Stimulated activated CD8-positive, alpha-beta memory T cell treated with anti-CD3 and anti-CD28 coated beads, Interleukin-12 subunit alpha, Interleukin-12 subunit beta, amount 100 ng/mL, for 24 hours (primary cell): ENCODE measurements at regions not wholly inside any gene's neighbourhood (a gene's known extent, or its start where the extent isn't known, plus 50 kb on each side); places are given as distances from the start of the nearest gene placed in this dataset.
"Not testable (repeated sequence)": the region's sequence is repeated elsewhere in the genome, so short reads cannot be mapped to it uniquely, and the experiment has no call there.

Experiments
- DNase-seq: peaks from one replicate; pipeline ENCODE4 v3.0.0-alpha.2; 2020; ENCODE audit errors: extremely low read depth

DNA sequence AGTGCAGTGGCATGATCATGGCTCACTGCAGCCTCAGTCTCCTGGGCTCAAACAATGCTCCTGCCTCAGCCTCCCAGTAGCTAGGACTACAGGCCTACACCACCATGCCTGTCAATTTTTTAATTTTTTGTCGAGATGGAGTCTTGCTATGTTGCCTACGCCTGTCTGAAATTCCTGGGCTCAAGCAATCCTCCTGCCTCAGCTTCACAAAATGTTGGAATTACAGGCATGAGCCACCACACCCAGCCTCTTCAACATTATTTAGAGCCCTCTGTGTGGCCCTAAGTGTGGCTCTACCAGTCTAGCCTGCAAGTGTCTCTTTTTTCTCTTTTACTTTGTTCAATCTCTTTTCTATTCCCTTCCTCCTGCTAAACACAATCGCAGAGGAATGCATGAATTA lies 154.4 kb upstream of the EPB41L4A start:
- DNase-seq, result no peak

DNA sequence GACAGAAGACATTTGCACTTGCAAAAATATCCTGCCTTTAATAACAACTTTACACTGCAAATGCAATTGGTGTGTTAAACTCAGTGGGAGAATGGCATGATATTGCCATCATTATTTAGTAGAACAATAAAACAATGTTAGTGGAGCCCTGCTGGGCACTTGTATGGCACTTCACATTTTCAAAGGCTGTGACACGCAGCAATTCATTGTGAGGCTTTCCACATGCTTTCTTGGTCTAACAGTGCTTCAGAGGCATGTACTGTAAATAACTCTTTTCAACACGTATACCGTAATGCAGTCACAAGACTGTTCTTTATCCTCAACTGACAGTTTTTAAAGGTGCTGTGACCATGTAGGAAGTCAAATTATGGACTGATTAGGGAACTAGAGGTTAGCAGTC lies 155.5 kb upstream of the EPB41L4A start:
- DNase-seq, result no peak

DNA sequence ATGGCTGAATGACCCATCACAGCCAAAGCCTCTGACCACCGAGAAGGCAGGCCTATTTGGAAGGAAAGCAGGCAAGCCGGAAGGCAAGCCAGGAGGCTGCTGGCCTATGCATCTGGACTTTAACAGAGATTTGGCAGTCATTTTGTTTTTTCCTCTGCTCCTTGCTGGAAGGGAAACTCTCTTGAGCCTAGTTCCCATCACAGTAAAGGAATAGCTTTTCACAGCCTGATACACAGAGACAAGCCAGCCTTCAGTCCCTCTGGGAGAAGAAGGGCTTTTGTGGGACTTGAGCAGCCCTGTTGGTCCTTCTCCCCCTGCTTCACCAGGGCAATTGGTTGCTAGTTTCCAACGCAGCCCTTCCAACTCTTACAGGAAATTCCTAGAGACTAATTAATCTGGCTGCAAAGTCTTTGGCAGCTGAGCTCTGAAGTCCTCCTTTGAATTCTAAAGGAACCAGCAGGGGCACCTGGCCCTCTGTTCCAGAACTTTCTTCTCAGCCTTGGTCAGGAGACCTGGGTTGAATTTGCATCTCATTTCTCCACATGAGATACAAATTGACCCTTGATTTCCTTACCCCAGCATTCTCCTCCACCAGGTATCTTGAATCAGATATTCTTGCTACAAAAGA lies 157.3 kb upstream of the EPB41L4A start:
- no peak for DNase-seq

DNA sequence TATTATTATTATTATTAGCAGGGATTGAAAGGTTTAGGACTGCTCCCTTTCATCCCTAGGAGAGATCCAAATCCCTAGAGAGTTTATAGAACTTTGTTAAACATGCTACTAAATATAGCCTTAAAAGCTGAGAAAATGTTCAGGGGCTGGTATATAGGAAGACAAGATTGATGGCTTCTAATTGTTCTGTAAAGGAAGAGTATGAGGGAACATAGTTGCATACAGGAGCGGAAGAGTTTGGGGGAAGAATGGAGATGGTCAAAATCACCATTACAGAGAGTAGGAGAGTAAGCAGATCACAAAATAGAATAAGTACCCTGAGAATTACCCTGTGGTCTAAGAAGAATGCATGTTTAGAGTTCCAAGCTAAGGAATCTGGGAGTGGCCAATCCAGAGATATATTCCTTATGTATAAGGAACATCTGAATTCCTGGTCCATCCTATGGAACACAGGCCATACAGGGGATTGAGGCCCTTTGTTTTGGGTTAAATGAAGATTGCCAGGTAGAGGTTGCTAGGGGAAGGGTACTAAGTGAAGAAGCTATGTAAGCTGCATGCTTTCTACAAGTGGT lies 158.0 kb upstream of the APC start:
- DNase-seq, result no peak

DNA sequence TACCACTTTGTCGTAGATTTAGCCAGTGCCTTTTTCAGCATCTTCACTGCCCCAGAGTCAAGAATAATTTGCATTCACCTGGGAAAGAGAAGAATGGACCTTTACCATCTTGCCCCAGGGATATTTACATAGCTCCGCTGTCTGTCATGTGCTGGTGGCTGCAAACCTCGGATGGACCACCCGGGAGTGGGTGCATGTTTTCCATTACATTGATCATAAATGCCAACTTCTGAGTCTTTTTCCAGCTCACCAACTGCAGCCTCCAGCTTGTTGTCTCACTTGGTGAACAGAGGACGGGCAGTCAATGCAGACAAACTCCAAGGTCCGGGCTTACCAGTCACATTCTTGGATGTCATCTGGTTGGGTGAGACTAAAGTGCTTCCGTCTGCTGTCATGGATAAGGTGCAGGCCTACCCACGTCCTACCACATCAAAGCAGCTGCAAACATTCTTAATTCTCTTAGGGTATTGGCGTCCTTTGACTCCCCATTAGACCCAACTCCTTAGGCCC lies 155.8 kb upstream of the APC start:
- no peak for DNase-seq

DNA sequence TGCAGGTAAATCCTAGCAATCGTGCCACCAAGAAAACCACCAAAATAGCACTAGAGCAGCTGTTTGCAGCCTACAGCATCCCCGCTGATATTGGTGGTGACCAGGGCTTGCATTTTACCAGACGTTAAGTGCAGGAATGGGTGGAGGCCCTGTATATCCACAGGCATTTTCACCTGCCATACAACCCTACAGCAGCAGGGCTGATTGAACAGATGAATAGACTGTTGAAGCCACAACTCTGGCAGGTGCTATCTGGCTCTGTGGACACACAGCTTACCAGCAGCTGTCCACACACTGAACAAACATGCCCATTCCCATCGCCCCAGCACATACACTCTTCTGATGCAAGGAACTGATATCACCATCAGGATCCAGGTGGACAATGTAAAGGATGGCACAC lies 154.5 kb upstream of the APC start:
- no peak for DNase-seq

DNA sequence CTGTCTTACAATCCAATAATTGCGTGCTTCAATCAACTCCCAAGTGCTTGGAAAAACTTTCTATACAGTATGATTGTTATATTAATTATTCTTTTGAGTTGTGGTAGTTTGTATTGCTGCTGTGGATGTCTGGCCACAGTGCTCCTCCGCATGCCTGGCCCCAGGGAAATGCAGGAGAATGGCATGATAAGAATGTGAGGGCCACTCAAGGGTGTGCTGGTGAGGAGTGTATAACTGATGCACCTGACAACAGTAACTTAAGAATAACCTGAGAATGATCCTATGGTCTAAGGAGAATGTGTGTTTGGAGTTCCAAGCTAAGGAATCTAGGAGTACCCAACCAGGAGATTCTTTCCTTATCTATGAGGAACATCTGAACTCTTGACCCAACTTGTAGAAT lies 152.9 kb upstream of the APC start:
- no peak for DNase-seq

DNA sequence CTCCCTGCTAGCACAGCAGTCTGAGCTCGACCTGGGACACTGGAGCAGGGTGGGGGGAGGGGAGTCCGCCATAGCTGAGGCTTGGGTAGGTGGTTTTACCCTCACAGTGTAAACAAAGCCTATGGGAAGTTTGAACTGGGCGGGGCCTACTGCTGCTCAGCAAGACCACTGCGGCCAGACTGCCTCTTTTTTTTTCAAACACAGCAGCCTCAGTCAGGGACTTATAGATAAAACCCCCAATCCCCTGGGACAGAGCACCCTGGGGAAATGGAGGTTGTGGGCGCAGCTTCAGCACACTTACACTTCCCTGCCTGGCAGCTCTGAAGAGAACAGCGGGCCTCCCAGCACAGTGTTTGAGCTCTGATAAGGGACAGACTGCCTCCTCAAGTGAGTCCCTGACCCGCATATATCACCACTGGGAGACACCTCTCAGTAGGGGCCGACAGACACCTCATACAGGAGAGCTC lies 151.1 kb upstream of the APC start:
- DNase-seq, result no peak

DNA sequence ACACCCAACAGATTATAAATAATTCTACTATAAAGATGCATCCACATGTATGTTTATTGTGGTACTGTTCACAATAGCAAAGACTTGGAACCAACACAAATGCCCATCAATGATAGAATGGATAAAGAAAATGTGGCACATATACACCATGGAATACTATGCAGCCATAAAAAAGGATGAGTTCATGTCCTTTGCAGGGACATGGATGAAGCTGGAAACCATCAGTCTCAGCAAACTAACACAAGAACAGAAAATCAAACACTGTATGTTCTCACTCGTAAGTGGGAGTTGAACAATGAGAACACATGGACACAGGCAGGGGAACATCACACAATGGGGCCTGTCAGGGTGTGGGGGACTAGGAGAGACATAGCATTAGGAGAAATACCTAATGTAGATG lies 146.8 kb upstream of the APC start:
- not testable (repeated sequence) for DNase-seq

DNA sequence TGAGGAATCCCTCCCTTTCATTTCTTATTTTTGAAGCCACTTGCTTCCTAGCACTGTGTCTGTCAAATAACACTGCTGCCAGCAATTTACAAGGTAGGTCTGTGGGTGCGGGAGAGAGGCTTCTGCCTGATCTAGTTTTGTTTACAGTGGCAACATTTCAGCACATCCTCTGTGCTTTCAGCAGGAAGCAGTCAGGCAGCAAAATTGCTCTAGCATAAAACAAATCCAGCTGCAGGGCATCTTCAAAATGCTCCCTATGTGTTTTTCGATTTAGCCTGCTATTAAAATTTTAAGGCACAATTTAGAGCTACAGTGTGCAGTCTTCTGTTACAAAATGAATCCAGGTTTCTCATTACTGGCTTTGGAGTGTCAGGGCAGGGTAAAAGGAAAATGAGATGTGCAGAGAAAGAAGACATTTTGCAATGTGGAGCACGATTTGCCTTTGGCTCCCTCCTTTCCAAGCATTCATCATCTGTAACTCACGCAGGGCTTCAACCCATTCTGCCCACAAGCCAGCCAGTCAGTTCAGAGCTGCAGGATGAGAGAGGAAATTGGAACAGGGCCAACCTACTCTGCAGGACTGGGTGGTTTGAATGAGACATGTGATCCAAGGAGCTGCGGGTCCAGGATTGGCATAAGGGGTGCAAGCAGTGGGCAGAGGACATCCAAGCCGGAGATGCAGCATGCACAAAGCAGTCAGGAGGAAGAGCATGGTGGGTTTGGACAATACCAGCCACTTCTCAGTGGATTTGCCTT lies 143.4 kb upstream of the APC start:
- no peak for DNase-seq

DNA sequence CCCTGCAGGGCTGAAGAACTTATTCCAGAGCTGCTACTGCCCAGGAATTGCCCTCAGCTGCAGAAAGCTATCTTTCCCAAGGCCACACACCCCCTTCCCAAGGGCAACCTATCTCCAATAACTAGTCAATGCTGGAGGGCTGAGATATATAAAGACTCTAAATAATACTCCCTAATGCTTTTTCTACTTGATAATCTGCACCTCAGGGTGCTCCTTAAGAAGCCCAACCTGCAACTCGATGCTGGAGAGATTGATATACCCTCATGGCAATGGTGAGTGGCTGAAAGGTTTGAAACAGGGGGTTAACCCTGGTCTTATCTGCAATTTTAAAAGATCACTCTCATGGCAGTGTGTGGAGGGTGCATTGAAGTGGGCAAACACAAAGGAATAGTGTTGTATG lies 142.7 kb upstream of the APC start:
- no peak for DNase-seq

DNA sequence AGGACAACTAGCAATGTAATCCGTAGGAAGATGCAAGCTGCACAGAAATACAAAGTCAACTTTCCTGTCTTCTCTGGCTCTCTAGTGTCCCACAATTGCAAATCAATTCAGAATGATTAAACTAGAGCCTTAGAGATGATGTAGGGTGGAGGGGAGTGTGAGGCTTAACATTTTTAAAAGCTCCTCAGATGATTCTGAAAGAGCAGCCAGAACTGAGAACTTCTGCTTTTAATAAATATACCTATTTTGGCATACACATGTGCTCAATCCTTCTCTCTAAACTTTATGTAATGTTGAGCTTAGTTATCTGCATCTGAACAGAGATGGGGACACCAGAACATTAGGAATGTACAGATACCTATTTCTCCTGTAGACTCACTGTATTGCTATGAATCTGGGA lies 139.9 kb upstream of the APC start:
- no peak for DNase-seq

DNA sequence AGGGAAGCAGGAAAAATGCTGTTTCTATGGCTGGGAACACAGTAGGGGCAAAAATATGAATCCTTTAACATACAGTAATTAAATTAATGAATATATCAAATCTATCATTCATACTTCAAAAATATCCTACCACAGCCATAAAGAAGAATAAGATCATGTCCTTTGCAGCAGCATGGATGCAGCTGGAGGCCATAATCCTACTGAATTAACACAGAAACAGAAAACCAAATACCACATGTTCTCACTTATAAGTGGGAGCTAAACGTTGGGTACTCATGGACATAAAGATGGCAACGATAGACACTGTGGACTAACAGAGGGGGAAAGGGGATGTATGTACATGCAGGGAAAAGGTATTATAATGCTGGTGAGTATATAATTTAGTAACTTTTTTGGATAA lies 137.2 kb upstream of the APC start:
- DNase-seq, result not testable (repeated sequence)

DNA sequence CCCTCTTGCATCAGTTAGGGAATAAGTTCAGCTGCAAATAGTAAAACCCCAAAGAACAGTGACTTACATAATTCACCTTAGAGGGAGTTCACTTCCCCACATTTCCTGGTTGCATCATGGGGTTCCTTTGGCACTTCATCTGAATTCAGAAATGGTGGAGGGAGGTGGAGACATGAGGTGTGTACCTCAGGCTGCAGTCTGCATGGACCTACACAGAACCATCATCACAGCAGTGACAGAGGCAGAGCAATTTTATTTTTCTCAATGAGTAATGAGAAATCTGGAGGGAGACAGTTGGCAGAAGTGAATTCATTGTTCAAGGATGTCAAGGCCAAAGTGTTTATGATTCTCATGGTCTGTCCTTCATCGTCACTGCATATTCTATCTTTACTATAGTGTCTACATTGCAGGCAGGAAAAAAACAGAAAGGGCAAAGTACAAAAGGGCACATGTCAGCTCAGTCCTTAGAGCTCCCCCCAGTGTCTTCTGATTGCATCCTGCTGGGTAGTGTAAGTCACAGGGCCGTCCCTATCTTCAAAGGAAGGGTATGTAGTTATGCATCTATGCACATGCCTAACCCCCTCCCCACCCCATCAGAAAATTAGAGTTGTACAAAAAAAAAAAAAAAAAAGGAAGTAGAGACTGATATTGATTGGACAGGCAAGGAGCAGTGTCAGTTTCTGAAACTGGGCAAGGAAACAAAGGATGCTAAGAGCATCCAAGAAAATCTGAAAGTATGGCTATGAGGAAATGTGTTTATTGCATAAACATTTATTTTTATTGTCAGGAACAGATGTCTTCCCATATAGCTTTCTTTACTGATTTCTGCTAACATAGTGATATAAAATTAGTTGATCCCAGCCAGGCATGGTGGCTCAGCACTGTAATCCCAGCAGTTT lies 132.7 kb upstream of the APC start:
- no peak for DNase-seq

DNA sequence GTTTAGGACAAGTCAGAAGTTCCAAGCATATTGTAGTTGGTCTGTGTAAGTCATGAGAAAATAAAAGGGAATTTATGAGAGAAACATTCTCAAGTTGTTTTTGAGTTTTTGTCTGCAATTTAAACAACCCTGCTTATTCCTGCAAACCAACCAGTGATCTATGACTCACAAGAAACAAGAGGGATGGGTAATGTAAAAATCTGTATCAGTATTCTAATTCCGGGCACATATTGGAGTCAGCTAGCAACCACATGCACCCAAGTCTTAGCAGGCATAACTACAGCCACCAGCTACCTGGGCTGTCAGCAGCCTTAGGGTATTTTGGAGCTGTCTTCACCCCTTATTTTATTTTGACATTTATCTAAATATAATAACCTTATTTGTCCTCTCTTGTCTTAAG lies 128.7 kb upstream of the APC start:
- DNase-seq, result no peak

DNA sequence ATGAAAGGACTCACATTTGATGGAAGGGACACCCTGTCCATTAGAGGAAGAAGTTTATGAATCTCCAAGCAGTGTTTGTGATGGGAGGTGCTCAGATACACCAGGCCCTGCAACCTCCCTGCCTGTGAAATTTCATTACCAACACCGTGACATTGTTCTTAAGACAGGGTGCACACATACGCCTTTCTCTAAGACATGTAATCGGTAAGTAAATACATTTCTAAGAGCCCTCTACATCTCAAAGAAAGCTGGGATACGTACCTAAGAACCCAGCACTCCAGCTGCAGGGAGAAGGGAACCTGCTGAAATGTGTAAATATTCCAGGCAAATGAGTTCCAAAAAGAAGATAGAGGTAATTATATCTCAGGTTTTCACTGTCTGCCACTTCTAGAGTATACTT lies 125.0 kb upstream of the APC start:
- DNase-seq, result no peak

DNA sequence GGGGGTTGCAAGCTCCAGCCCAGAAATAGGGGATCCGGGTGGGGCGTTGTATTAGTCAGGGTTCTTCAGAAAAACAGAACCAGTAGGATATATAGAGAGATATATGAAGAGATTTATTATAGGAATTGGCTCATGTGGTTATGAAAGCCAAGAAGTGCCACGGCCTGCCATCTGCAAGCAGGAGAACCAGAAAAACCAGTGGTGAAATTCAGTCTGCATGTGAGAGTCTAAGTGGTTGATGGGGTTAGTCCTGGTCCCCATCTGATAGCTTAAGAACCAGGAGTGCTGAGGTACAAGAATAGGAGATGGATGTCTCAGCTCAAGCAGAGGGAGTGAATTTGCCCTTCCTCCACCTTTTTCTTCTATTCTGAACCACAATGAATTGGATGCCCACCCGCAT lies 123.4 kb upstream of the APC start:
- DNase-seq, result no peak

DNA sequence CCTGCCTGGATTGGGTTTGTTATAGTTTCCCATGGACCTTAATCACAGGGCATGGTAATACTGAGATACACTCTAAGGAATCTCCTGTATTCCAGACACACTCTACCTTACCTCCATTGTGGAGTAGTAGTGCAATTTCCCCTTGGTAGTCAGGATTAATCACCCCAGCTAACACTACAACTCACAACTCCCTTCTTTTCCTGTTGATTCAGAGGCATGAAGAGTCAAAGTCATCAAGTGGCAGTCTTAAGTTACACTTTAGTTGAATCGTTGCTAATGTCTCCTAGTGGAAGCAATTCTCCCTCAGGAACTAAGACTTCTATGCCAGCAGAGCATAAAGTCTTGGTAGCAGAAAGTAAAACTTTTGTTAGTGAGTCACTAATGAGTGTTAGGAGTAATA lies 122.7 kb upstream of the APC start:
- DNase-seq, result no peak

DNA sequence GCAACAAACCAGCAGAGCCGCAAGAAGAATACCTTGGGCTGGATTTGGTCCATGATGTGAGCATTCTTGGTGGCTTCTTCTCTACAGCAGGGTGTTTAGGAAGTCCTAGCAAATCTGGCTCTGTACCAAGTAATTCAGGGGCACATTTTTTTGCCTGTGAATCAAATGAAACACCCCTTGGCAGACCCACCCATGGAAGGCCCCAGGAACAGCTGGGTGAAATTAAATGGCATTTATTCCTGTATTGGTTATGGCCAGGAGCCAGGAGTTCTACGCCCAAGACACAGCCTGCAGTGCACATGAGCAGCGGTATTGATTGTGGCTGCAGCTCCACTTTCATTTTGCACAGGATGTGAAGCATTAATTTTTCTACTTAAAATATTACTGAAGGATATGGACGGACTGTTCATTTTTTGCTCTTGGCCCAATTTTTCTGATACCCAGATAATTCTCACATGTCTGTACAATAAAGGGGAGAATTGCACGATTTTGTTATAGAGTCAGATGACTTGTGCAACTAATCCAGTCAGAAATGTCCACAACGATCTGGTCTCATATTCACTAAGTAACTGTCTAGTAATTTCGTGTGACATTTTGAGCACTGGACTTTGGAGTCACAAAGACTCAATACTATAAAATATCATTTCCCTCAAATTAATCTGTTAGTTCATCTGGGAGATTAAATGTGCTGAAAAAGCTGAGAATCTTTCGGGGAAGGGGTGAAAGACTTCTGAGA lies 120.7 kb upstream of the APC start:
- no peak for DNase-seq

DNA sequence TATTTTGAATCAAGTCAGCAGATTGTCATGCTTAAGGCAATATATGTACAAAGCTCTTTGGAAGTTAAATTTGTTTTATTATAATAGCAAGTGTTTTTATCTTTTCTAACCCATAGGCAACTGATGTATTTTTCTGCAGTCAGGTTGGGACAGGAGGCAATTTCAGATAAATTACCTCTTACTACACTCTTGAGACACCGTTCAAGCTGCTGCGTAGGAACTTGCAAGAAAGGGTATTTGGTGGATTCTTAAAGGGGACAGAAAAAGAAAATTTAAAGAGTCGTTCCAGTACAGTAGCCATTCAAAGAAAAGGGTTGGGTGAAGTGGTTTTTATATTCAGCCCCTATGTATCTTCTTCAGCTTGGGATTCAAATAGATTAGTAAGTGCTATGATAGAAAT lies 112.4 kb upstream of the APC start:
- DNase-seq, result no peak

DNA sequence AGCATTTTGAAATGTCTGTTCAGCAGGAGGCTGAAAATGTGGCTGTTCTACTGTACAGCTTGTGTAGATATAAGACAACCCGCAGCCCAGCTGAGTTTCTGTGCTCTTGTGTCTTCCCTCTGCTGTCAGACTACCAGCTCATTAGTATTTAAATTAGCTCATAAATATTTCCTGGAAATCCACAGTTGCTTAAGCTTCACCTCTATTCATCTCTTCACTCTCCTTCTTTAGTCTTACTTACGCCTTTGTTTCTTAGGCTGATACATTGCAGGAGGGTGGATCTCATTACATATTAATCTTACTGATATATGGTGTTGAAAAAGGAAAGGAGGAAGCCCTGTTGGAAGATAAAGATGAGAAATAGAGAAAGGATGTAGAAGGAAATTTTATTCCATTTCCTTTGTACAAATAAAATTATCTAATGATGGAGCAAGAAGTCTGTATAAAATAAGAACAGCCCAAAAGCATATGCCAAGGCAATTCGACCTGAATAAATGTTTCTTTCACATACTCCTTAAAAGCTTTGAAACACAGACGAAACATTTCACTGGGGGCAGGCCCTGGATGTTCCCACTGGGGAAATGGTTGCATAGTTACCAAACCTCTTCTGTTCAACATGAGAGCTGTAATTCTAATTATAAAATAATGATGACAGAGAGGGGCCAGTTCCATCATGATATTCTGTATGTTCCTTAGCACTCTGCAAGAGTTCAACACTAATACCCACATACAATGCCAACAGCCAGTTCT lies 111.8 kb upstream of the APC start:
- DNase-seq, result no peak
